ENCODE measurements at regions not wholly inside any gene's neighbourhood (a gene's known extent, or its start where the extent isn't known, plus 50 kb on each side); places are given as distances from the start of the nearest gene placed in this dataset.

GRCh38 chr12:111063295-111064026, 143.1 kb upstream of the MYL2 start:
- ATAC-seq = no peak
- no peak for TF ChIP-seq CTCF (IDR thresholded peaks at IDR 0.05)
- H3K36me3 ChIP-seq = no peaks in the 10 kb centered on the region

GRCh38 chr12:111057701-111058425, 137.5 kb upstream of the MYL2 start:
- Histone ChIP-seq H3K27me3 (peaks cover 0 to 4% of the 10 kb centered on the region in 2 donors), H3K9me3 (no peaks in the 10 kb centered on the region), H3K36me3 (no peaks in the 10 kb centered on the region), H3K4me3 (no peak overlapping the region), H3K27ac (peak overlapping the region in 1 of 2 donors; percentile 78), H3K4me1 (no peaks in the 10 kb centered on the region)
- TF ChIP-seq CTCF (IDR thresholded peaks at IDR 0.05) = no peak
- ATAC-seq (no peak), DNase-seq (no peak)
- intact Hi-C loops (cut with DNase I) = no loop called here

More at GRCh38 chr12:111063295-111064026, 143.1 kb upstream of the MYL2 start:
- H3K4me1 ChIP-seq = no peaks in the 10 kb centered on the region
- H3K27me3 ChIP-seq = peaks cover 0 to 2% of the 10 kb centered on the region in 2 donors
- no peak overlapping the region for H3K4me3 ChIP-seq
- intact Hi-C loops (cut with DNase I) = no loop called here
- H3K9me3 ChIP-seq = no peaks in the 10 kb centered on the region
- no peak overlapping the region for H3K27ac ChIP-seq
- DNase-seq = no peak

DNA sequence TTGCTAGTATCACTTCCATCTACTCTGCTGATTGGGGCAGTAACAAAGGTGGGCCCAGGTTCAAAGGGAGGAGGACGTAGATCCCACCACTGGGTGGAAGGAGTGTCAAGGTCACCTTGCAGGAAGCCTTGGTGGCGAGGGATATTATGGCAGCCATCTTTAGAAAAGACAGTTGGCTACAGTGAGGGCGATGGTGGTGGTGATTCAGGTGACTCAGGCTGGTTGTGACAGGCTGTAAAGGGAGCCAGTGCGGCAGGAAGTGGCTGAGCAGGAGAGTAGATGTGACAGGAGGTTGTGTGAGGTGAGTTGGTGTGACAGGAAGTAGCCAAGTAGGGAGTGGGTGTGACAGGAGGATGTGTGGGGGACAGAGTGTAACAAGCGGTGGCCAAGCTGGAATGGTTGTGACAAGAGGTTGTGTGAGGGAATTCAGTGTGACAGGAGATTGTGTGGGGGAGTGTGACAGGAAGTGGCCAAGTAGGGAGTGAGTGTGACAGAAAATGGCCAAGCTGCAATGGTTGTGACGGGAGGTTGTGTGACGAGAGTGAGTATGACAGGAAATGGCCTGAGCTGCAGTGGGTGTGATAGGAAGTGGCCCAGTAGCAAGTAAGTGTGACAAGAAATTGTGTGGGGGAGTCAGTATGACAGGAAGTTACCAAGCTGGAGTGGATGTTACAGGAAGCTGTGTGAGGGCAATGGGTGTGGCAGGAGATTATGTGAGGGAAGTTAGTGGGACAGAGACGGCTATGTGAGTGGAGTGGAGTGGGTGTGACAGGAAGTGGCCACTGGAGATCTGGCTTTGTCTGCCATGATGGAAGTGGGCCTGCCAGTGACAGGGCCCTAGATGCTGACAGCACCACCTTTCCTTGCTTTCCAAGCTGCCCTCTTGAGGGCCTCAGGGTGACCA, 136.5 kb upstream of the MYL2 start:
- peak overlapping the region in 1 of 2 donors; percentile 78 for H3K27ac ChIP-seq
- H3K36me3 ChIP-seq = no peaks in the 10 kb centered on the region
- H3K27me3 ChIP-seq = peaks cover 0 to 4% of the 10 kb centered on the region in 2 donors
- DNase-seq = peak in 1 of 4 donors; percentile 46
- H3K4me1 ChIP-seq = no peaks in the 10 kb centered on the region
- no peak overlapping the region for H3K4me3 ChIP-seq
- H3K9me3 ChIP-seq = no peaks in the 10 kb centered on the region
- no peak for TF ChIP-seq CTCF (IDR thresholded peaks at IDR 0.05)
- peak; percentile 45 for ATAC-seq
- intact Hi-C loops (cut with DNase I) = no loop called here

GRCh38 chr12:111055181-111055880, 135.0 kb upstream of the MYL2 start:
- Histone ChIP-seq H3K9me3 (no peaks in the 10 kb centered on the region), H3K36me3 (no peaks in the 10 kb centered on the region), H3K4me1 (no peaks in the 10 kb centered on the region), H3K27me3 (peaks cover 0 to 4% of the 10 kb centered on the region in 2 donors), H3K27ac (no peak overlapping the region), H3K4me3 (no peak overlapping the region)
- ATAC-seq (no peak), DNase-seq (peak in 1 of 4 donors; percentile 22)
- no peak for TF ChIP-seq CTCF (IDR thresholded peaks at IDR 0.05)
- intact Hi-C loops (cut with DNase I) = no loop called here
